M059J (cell line): ENCODE measurements at regions not wholly inside any gene's neighbourhood (a gene's known extent, or its start where the extent isn't known, plus 50 kb on each side); places are given as distances from the start of the nearest gene placed in this dataset.

Experiments used
- DNase-seq: peaks from one replicate; pipeline ENCODE4 v3.0.0-alpha.2; 2012; ENCODE audit warnings: low read depth

GRCh38 chr20:42020316-42020715 is 402.1 kb upstream of the CHD6 start:
- DNase-seq: no peak

- DNase-seq: no peak
These were observed 400.8 kb upstream of the CHD6 start for GRCh38 chr20:42018979-42019378.

GRCh38 chr20:42010090-42010489 is 391.9 kb upstream of the CHD6 start:
- DNase-seq: no peak

GRCh38 chr20:42007251-42007650 is 389.1 kb upstream of the CHD6 start:
- DNase-seq: no peak

- DNase-seq: no peak
These were observed 387.0 kb upstream of the CHD6 start for GRCh38 chr20:42005211-42005610.

GRCh38 chr20:42003380-42003779 is 385.2 kb upstream of the CHD6 start:
- no peak for DNase-seq

GRCh38 chr20:41998539-41999341 is 380.6 kb upstream of the CHD6 start:
- DNase-seq: no peak

- no peak for DNase-seq
These were observed 378.8 kb upstream of the CHD6 start for GRCh38 chr20:41996951-41997350.

- no peak for DNase-seq
These were observed 374.3 kb upstream of the CHD6 start for GRCh38 chr20:41992481-41992880.

- no peak for DNase-seq
These were observed 373.2 kb upstream of the CHD6 start for GRCh38 chr20:41991412-41991811.

- DNase-seq: no peak
These were observed 371.9 kb upstream of the CHD6 start for GRCh38 chr20:41989935-41990635.

- no peak for DNase-seq
These were observed 371.0 kb upstream of the CHD6 start for GRCh38 chr20:41989039-41989679.

- DNase-seq: no peak
These were observed 365.9 kb upstream of the CHD6 start for GRCh38 chr20:41984031-41984430.

GRCh38 chr20:41983159-41983558 is 365.0 kb upstream of the CHD6 start:
- DNase-seq: no peak

- DNase-seq: no peak
These were observed 363.6 kb upstream of the CHD6 start for GRCh38 chr20:41981746-41982145.

- no peak for DNase-seq
These were observed 360.7 kb upstream of the CHD6 start for GRCh38 chr20:41978875-41979274.

- DNase-seq: no peak
These were observed 360.1 kb upstream of the CHD6 start for GRCh38 chr20:41978246-41978790.

GRCh38 chr20:41969656-41970055 is 351.5 kb upstream of the CHD6 start:
- DNase-seq: no peak

GRCh38 chr20:41960166-41960565 is 342.0 kb upstream of the CHD6 start:
- no peak for DNase-seq

- DNase-seq: no peak
These were observed 340.2 kb upstream of the CHD6 start for GRCh38 chr20:41958391-41958790.

GRCh38 chr20:41956338-41957074 is 338.3 kb upstream of the CHD6 start:
- DNase-seq: peak; percentile 15

- no peak for DNase-seq
These were observed 334.0 kb upstream of the CHD6 start for GRCh38 chr20:41952166-41952565.
